Testis (tissue), 2 donors: ENCODE measurements at regions not wholly inside any gene's neighbourhood (a gene's known extent, or its start where the extent isn't known, plus 50 kb on each side); places are given as distances from the start of the nearest gene placed in this dataset.

Experiments used
- DNase-seq: peaks from one replicate; pipeline ENCODE4 v3.0.0-alpha.2; 2019
- H3K27ac ChIP-seq, 2 donors: fragments of 200-600 bp; sonication (generic); one replicate each; pipeline ENCODE4 v1.5.1; 2019
- H3K27me3 ChIP-seq: fragments of 200-600 bp; sonication (generic); one replicate; pipeline ENCODE4 v1.5.1; 2019
- H3K36me3 ChIP-seq: fragments of 200-600 bp; sonication (generic); one replicate; pipeline ENCODE4 v1.5.1; 2017; ENCODE audit warnings: low read depth; ENCODE audit errors: missing control alignments
- H3K4me1 ChIP-seq: fragments of 200-600 bp; sonication (generic); one replicate; pipeline ENCODE4 v1.5.1; 2019
- H3K4me3 ChIP-seq, 2 donors: fragments of 200-600 bp; sonication (generic); one replicate each; pipeline ENCODE4 v1.5.1; 2017 to 2019
- H3K9me3 ChIP-seq: fragments of 200-600 bp; sonication (generic); one replicate; pipeline ENCODE4 v1.5.1; 2017
- CTCF ChIP-seq, 3 experiments: fragments of 450-650 bp in 2 of 3; fragments of 200-600 bp in 1 of 3; sonication (generic) in 1 of 3; IDR thresholded peaks; one replicate each; pipeline ENCODE4 v1.5.1; 2016 to 2019; ENCODE audit warnings: antibody characterized with exemption in 3 of 3, mild to moderate bottlenecking in 2 of 3, moderate library complexity in 1 of 3
- POLR2A ChIP-seq: fragments of 450-650 bp; IDR thresholded peaks from one replicate; pipeline ENCODE4 v1.6.1; 2017; ENCODE audit warnings: antibody characterized with exemption, mild to moderate bottlenecking, moderate library complexity
- WGBS, 2 donors: methylation state at CpG; one replicate each; pipeline ENCODE4 v1.1.5; 2018; 5-methylcytosine and 5-hydroxymethylcytosine counted together
- intact Hi-C: fragments of 100-400 bp; cut with DNase I; formaldehyde crosslinking; loops from one replicate; pipeline ENCODE4 v1.15.1; 2023; ENCODE audit warnings: low total_unique reads

GRCh38 chr12:28859551-28859950, 289.5 kb upstream of the FAR2 start:
- Histone ChIP-seq H3K36me3 (no peaks in the 10 kb centered on the region), H3K27ac (no peak overlapping the region), H3K4me3 (no peak overlapping the region), H3K9me3 (no peaks in the 10 kb centered on the region), H3K4me1 (no peaks in the 10 kb centered on the region), H3K27me3 (no peaks in the 10 kb centered on the region)
- 94 to 98% methylated on average over 2 of the region's 2 CpGs for WGBS, 2 donors
- intact Hi-C loops = no loop called here
- no peak for TF ChIP-seq CTCF (IDR thresholded peaks at IDR 0.05)
- TF ChIP-seq POLR2A = no peak
- no peak for DNase-seq

- Histone ChIP-seq H3K4me1 (no peaks in the 10 kb centered on the region), H3K9me3 (no peaks in the 10 kb centered on the region), H3K36me3 (no peaks in the 10 kb centered on the region), H3K4me3 (no peak overlapping the region), H3K27me3 (no peaks in the 10 kb centered on the region), H3K27ac (no peak overlapping the region)
- no peak for DNase-seq
- TF ChIP-seq POLR2A (no peak), CTCF (IDR thresholded peaks at IDR 0.05) (no peak)
- intact Hi-C loops = no loop called here
- WGBS, 2 donors = 62 to 67% methylated on average over 4 of the region's 4 CpGs
These were observed 283.3 kb upstream of the FAR2 start for GRCh38 chr12:28865776-28866175.

GRCh38 chr12:28866296-28866695, 282.8 kb upstream of the FAR2 start:
- H3K4me3 ChIP-seq = no peak overlapping the region
- no peak for DNase-seq
- H3K9me3 ChIP-seq = no peaks in the 10 kb centered on the region
- no peaks in the 10 kb centered on the region for H3K36me3 ChIP-seq
- H3K27me3 ChIP-seq = no peaks in the 10 kb centered on the region
- H3K4me1 ChIP-seq = no peaks in the 10 kb centered on the region
- H3K27ac ChIP-seq = no peak overlapping the region
- intact Hi-C loops = no loop called here
- WGBS, 2 donors = 47 to 63% methylated on average over 3 of the region's 3 CpGs
- no peak for TF ChIP-seq CTCF (IDR thresholded peaks at IDR 0.05)
- no peak for TF ChIP-seq POLR2A

- Histone ChIP-seq H3K9me3 (no peaks in the 10 kb centered on the region), H3K4me1 (no peaks in the 10 kb centered on the region), H3K36me3 (no peaks in the 10 kb centered on the region), H3K4me3 (no peak overlapping the region), H3K27ac (no peak overlapping the region), H3K27me3 (no peaks in the 10 kb centered on the region)
- WGBS, 2 donors = 88 to 89% methylated on average over 7 of the region's 7 CpGs
- TF ChIP-seq POLR2A = no peak
- TF ChIP-seq CTCF (IDR thresholded peaks at IDR 0.05) = no peak
- no peak for DNase-seq
- intact Hi-C loops = no loop called here
These were observed 282.2 kb upstream of the FAR2 start for GRCh38 chr12:28866715-28867503.

- TF ChIP-seq POLR2A (no peak), CTCF (IDR thresholded peaks at IDR 0.05) (no peak)
- Histone ChIP-seq H3K4me1 (no peaks in the 10 kb centered on the region), H3K4me3 (no peak overlapping the region), H3K36me3 (no peaks in the 10 kb centered on the region), H3K27me3 (no peaks in the 10 kb centered on the region), H3K9me3 (no peaks in the 10 kb centered on the region), H3K27ac (no peak overlapping the region)
- intact Hi-C loops = no loop called here
- 86 to 92% methylated on average over 5 of the region's 5 CpGs for WGBS, 2 donors
- no peak for DNase-seq
These were observed 280.7 kb upstream of the FAR2 start for GRCh38 chr12:28868414-28868813.
